ENCODE measurements at regions not wholly inside any gene's neighbourhood (a gene's known extent, or its start where the extent isn't known, plus 50 kb on each side); places are given as distances from the start of the nearest gene placed in this dataset.

DNA sequence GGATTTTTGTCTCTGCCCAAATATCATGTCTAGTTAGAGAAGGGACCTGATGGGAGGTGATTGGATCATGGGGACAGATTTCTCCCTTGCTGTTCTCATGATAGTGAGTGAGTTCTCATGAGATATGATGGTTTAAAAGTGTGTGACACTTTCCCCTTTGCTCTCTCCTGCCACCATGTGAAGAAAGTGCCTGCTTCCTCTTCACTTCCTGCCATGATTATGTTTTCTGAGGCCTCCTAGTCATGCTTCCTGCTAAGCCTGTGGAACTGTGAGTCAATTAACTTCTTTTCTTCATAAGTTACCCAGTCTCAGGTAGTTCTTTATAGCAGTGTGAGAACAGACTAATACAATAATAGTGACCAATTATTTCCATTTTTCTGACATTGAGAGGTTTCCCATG lies 167.3 kb upstream of the CYRIA start:
- in situ Hi-C loops (cut with MboI; ENCODE audit: low sequenced_read_pairs, unreplicated experiment): no loop called here
- TF ChIP-seq, protein P1, sequence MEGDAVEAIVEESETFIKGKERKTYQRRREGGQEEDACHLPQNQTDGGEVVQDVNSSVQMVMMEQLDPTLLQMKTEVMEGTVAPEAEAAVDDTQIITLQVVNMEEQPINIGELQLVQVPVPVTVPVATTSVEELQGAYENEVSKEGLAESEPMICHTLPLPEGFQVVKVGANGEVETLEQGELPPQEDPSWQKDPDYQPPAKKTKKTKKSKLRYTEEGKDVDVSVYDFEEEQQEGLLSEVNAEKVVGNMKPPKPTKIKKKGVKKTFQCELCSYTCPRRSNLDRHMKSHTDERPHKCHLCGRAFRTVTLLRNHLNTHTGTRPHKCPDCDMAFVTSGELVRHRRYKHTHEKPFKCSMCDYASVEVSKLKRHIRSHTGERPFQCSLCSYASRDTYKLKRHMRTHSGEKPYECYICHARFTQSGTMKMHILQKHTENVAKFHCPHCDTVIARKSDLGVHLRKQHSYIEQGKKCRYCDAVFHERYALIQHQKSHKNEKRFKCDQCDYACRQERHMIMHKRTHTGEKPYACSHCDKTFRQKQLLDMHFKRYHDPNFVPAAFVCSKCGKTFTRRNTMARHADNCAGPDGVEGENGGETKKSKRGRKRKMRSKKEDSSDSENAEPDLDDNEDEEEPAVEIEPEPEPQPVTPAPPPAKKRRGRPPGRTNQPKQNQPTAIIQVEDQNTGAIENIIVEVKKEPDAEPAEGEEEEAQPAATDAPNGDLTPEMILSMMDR (IDR thresholded peaks at IDR 0.05; ENCODE audit: borderline replicate concordance, control extremely low read depth, extremely low read depth, insufficient read depth, missing control alignments): no peak
- DNase-seq (ENCODE audit: low spot score): no peak

GRCh38 chr2:16828828-16829160 lies 163.2 kb upstream of the CYRIA start:
- in situ Hi-C loops (cut with MboI; ENCODE audit: low sequenced_read_pairs, unreplicated experiment): no loop called here
- TF ChIP-seq, protein P1 (IDR thresholded peaks at IDR 0.05; ENCODE audit: borderline replicate concordance, control extremely low read depth, extremely low read depth, insufficient read depth, missing control alignments): no peak
- no peak for DNase-seq (ENCODE audit: low spot score)

- in situ Hi-C loops (cut with MboI; ENCODE audit: low sequenced_read_pairs, unreplicated experiment): no loop called here
- no peak for DNase-seq (ENCODE audit: low spot score)
- TF ChIP-seq, protein P1 (IDR thresholded peaks at IDR 0.05; ENCODE audit: borderline replicate concordance, control extremely low read depth, extremely low read depth, insufficient read depth, missing control alignments): no peak
These were observed 162.6 kb upstream of the CYRIA start for GRCh38 chr2:16828044-16828827.

DNA sequence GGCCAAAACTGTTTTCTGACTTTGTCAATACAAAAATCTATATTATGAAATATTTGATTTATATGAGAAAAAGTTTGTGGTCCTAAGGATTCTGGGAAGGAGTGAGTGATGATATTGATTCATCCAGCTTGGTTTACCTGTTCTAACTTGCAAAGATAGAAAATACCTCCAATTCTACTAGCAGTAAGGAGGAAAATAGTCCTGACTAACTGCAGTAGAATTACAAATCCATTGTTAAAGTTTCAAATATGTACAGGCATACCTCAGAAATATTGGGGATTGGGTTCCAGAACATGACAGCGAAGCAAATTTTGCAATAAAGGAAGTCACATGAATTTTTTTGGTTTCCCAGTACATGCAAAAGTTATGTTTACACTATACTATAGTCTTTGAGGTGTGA lies 158.8 kb upstream of the CYRIA start:
- in situ Hi-C loops (cut with MboI; ENCODE audit: low sequenced_read_pairs, unreplicated experiment): no loop called here

GRCh38 chr2:16821692-16822091 lies 156.1 kb upstream of the CYRIA start:
- no peak for DNase-seq (ENCODE audit: low spot score)
- in situ Hi-C loops (cut with MboI; ENCODE audit: low sequenced_read_pairs, unreplicated experiment): no loop called here

More for the DNA sequence above, 158.8 kb upstream of the CYRIA start:
- TF ChIP-seq, protein P1 (IDR thresholded peaks at IDR 0.05; ENCODE audit: borderline replicate concordance, control extremely low read depth, extremely low read depth, insufficient read depth, missing control alignments): no peak
- DNase-seq (ENCODE audit: low spot score): no peak

DNA sequence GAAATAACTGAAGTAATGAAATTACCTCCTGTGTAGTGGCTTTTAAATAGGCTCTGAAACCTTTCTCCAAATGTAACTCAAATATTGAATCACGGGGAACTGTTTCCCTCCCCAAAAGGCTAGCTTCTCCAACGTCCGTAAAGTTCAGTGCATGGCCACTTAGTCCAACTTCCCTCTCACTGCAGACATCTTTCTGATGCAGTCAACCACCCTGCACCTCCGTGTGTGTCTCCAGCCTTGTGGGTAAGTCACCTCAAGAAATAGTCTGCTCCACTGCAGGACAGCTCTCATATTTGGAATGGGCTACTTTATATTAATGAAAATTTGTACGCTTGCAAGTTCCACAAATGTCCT lies 152.5 kb upstream of the CYRIA start:
- TF ChIP-seq, protein P1 (IDR thresholded peaks at IDR 0.05; ENCODE audit: borderline replicate concordance, control extremely low read depth, extremely low read depth, insufficient read depth, missing control alignments): no peak
- DNase-seq (ENCODE audit: low spot score): no peak
- in situ Hi-C loops (cut with MboI; ENCODE audit: low sequenced_read_pairs, unreplicated experiment): no loop called here

More at GRCh38 chr2:16821692-16822091, 156.1 kb upstream of the CYRIA start:
- TF ChIP-seq, protein P1 (IDR thresholded peaks at IDR 0.05; ENCODE audit: borderline replicate concordance, control extremely low read depth, extremely low read depth, insufficient read depth, missing control alignments): no peak

Data from GM13976 (cell line).